ENCODE measurements at regions not wholly inside any gene's neighbourhood (a gene's known extent, or its start where the extent isn't known, plus 50 kb on each side); places are given as distances from the start of the nearest gene placed in this dataset.
A peak's percentile ranks its signal among the peaks of the same experiment; 100 is the strongest.
"Not testable (repeated sequence)": the region's sequence is repeated elsewhere in the genome, so short reads cannot be mapped to it uniquely, and the experiment has no call there.

GRCh38 chr3:110940055-110940454, 131.6 kb upstream of the NECTIN3 start:
- Histone ChIP-seq H4K20me1 (ENCODE audit: insufficient read depth, poor library complexity, severe bottlenecking) (peaks cover 66% of the 10 kb centered on the region), H3K4me1 (ENCODE audit: insufficient read depth) (peaks cover 4% of the 10 kb centered on the region), H3K27ac (no peak overlapping the region), H3K4me2 (peak overlapping the region; percentile 25), H2AFZ (no peak overlapping the region), H3K9me3 (ENCODE audit: low read depth) (no peaks in the 10 kb centered on the region), H3K4me3 (no peak overlapping the region), H3K79me2 (peaks cover 98% of the 10 kb centered on the region), H3K36me3 (replicated peaks; ENCODE audit: insufficient read depth, low read depth) (no peaks in the 10 kb centered on the region), H3K27me3 (no peaks in the 10 kb centered on the region), H3K9me2 (replicated peaks; ENCODE audit: insufficient read depth) (no peaks in the 10 kb centered on the region)
- no peak for DNase-seq (ENCODE audit: low spot score)
- 7% methylated on average over 1 of the region's 1 CpG for WGBS (ENCODE audit: low lambda C conversion rate, missing lambda C conversion rate)
- TF ChIP-seq EZH2 (IDR thresholded peaks at IDR 0.05; ENCODE audit: borderline replicate concordance) (no peak), CTCF (IDR thresholded peaks at IDR 0.05; ENCODE audit: poor library complexity) (no peak), EZH2phosphoT487 (IDR thresholded peaks at IDR 0.05; ENCODE audit: low read depth, severe bottlenecking, unreplicated experiment) (no peak)

GRCh38 chr3:110944782-110945181, 126.8 kb upstream of the NECTIN3 start:
- Histone ChIP-seq H3K27ac (no peak overlapping the region), H3K9me2 (replicated peaks; ENCODE audit: insufficient read depth) (no peaks in the 10 kb centered on the region)

GRCh38 chr3:110946810-110947209, 124.8 kb upstream of the NECTIN3 start:
- no peaks in the 10 kb centered on the region for H3K36me3 ChIP-seq (replicated peaks; ENCODE audit: insufficient read depth, low read depth)
- no peaks in the 10 kb centered on the region for H3K9me2 ChIP-seq (replicated peaks; ENCODE audit: insufficient read depth)
- no peak for DNase-seq (ENCODE audit: low spot score)
- H2AFZ ChIP-seq, result no peak overlapping the region
- peaks cover 22% of the 10 kb centered on the region for H4K20me1 ChIP-seq (ENCODE audit: insufficient read depth, poor library complexity, severe bottlenecking)
- H3K4me1 ChIP-seq (ENCODE audit: insufficient read depth), result no peaks in the 10 kb centered on the region
- no peak overlapping the region for H3K4me2 ChIP-seq
- no peaks in the 10 kb centered on the region for H3K27me3 ChIP-seq
- peaks cover 64% of the 10 kb centered on the region for H3K79me2 ChIP-seq
- H3K4me3 ChIP-seq, result no peak overlapping the region
- TF ChIP-seq EZH2phosphoT487 (IDR thresholded peaks at IDR 0.05; ENCODE audit: low read depth, severe bottlenecking, unreplicated experiment), result no peak
- no peak for TF ChIP-seq EZH2 (IDR thresholded peaks at IDR 0.05; ENCODE audit: borderline replicate concordance)
- no peak for TF ChIP-seq CTCF (IDR thresholded peaks at IDR 0.05; ENCODE audit: poor library complexity)
- no peaks in the 10 kb centered on the region for H3K9me3 ChIP-seq (ENCODE audit: low read depth)
- no peak overlapping the region for H3K27ac ChIP-seq

More at GRCh38 chr3:110944782-110945181, 126.8 kb upstream of the NECTIN3 start:
- H3K9me3 ChIP-seq (ENCODE audit: low read depth), result no peaks in the 10 kb centered on the region
- H3K4me1 ChIP-seq (ENCODE audit: insufficient read depth), result no peaks in the 10 kb centered on the region
- H3K4me2 ChIP-seq, result no peak overlapping the region
- no peak for TF ChIP-seq EZH2 (IDR thresholded peaks at IDR 0.05; ENCODE audit: borderline replicate concordance)
- no peak for TF ChIP-seq EZH2phosphoT487 (IDR thresholded peaks at IDR 0.05; ENCODE audit: low read depth, severe bottlenecking, unreplicated experiment)
- no peak for TF ChIP-seq CTCF (IDR thresholded peaks at IDR 0.05; ENCODE audit: poor library complexity)
- DNase-seq (ENCODE audit: low spot score), result no peak
- no peaks in the 10 kb centered on the region for H3K36me3 ChIP-seq (replicated peaks; ENCODE audit: insufficient read depth, low read depth)
- H3K4me3 ChIP-seq, result no peak overlapping the region
- H3K27me3 ChIP-seq, result no peaks in the 10 kb centered on the region
- H4K20me1 ChIP-seq (ENCODE audit: insufficient read depth, poor library complexity, severe bottlenecking), result peaks cover 36% of the 10 kb centered on the region
- H3K79me2 ChIP-seq, result peaks cover 79% of the 10 kb centered on the region
- WGBS (ENCODE audit: low lambda C conversion rate, missing lambda C conversion rate), result 88% methylated on average over 1 of the region's 1 CpG
- H2AFZ ChIP-seq, result no peak overlapping the region

- not testable (repeated sequence) for H3K4me3 ChIP-seq; DNase-seq (ENCODE audit: low spot score); H3K36me3 ChIP-seq (replicated peaks; ENCODE audit: insufficient read depth, low read depth); H3K27ac ChIP-seq; H3K9me3 ChIP-seq (ENCODE audit: low read depth); H3K4me1 ChIP-seq (ENCODE audit: insufficient read depth); H3K9me2 ChIP-seq (replicated peaks; ENCODE audit: insufficient read depth); H2AFZ ChIP-seq; H3K4me2 ChIP-seq; H3K27me3 ChIP-seq
- WGBS (ENCODE audit: low lambda C conversion rate, missing lambda C conversion rate), result 67% methylated on average over 1 of the region's 1 CpG
- H3K79me2 ChIP-seq, result peaks cover 65% of the 10 kb centered on the region
- H4K20me1 ChIP-seq (ENCODE audit: insufficient read depth, poor library complexity, severe bottlenecking), result peaks cover 25% of the 10 kb centered on the region
These were observed 122.4 kb upstream of the NECTIN3 start for GRCh38 chr3:110949194-110949593.
